ENCODE measurements at regions not wholly inside any gene's neighbourhood (a gene's known extent, or its start where the extent isn't known, plus 50 kb on each side); places are given as distances from the start of the nearest gene placed in this dataset.
A peak's percentile ranks its signal among the peaks of the same experiment; 100 is the strongest.
"Not testable (repeated sequence)": the region's sequence is repeated elsewhere in the genome, so short reads cannot be mapped to it uniquely, and the experiment has no call there.

DNA sequence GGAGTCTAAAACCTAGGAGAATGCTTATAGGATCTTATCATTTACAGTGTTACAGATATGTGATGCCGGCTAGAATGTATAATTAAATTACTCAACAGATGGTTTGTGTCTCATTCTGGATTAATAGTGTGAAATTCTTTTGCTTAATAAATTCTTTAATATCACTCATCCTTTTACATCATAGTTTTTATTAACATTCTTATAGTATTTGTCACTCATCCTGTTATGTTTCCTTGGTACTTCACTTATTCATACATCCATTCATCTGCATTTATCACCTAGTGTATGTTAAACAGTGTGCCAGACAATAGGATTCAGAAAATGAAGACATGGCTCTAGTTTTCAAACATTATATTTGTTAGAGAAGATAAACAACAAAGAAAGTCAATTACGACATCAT is 468.7 kb downstream of the FRK start:
- intact Hi-C loops (cut with DNase I): no loop called here
- DNase-seq (ENCODE audit: low spot score): no peak

DNA sequence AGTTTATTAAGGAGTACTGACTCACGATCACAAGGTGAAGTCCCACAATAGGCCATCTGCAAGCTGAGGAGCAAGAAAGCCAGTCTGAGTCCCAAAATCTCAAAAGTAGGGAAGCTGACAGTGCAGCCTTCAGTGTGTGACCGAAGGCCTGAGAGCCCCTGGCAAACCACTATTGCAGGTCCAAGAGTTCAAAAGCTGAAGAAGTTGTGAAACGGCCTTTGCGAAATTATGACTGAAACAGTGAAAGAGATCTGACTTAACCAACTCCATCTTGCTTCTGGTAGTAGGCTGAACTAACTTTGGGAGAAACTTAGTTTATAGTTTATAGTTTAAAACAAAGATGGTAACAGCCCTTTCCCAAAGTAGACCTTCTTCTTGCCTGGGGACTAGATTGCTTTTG is 471.6 kb downstream of the FRK start:
- intact Hi-C loops (cut with DNase I): loop anchor here in 1 of 2 donors (5.0 kb wide), 1 partner anchor 1308 kb away; no protein-coding TSS in a partner anchor
- not testable (repeated sequence) for DNase-seq (ENCODE audit: low spot score)

DNA sequence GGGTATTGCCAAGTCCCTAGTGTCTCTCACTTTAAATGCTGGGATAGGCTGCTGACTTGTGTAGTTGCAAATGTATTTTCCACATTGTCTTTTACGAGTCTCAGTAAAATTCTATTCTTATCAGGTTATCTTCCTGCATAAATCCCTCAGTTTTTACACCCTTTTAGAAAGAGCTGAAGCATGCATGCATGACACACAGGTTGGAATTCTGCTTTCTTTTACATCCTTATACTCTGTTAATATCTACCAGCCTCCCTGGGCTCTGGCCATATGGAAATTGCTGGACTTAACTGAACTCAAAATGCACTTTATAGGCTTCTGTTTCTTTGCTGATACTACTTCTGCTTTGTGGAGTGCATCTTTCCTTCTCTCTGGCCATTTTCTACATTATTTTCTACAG is 477.4 kb downstream of the FRK start:
- intact Hi-C loops (cut with DNase I): no loop called here
- no peak for DNase-seq (ENCODE audit: low spot score)

DNA sequence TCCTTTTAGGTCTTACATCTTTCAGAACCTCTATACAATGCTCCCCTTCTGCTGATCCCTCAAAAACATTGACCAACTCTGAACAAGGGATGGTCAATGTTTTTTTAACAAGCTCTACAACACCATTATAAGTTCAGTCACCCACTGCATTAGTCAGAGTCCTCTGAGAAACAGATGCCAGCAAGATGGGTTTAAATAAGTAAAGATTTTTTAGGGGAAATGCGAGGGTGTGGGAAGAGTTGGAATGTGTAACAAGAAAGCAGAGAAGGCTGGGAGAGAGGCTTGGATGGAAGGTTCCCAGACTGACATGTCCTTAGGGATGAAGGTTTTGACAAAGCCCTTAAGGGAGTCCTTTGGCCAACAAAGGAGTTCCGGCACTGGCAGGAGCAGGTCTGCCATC is 478.3 kb downstream of the FRK start:
- no peak for DNase-seq (ENCODE audit: low spot score)
- intact Hi-C loops (cut with DNase I): no loop called here

DNA sequence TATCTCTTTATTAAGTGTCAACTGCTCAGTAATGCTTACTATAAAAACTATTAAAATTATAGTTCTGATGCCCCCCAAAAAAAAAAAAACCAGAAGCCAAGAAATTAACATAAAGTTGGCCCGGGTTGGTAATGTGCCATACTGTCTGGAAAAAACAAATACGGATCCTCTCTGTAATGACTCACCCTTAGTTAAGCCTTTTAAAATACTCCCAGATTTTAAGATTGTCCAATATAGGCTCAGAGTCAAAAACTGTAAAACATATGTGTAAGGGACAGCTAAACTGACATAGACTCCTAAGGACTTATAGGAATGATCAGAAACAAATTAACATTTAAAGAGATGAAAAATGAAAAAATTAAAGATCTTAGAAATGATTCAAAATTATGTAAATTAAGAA is 481.1 kb downstream of the FRK start:
- intact Hi-C loops (cut with DNase I); DNase-seq (ENCODE audit: low spot score): not testable (repeated sequence)

DNA sequence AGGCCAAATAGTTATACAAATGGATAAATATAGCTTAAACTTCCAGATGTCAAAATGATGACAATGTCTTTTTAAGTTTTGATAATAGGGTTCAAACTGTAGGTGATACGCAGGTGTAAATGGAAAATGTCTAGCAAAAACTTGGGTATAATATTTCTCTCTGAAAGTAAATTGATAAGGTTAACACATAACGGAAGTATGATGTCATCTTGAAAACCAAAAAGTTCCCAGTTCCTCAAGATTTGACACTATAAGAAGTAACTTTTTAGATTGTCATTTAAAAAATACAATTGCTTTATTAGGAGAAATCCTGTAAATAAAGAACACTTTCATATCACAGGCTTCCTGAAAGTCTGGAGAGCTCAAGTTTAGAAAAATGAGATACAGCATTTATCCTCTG is 483.4 kb downstream of the FRK start:
- no peak for DNase-seq (ENCODE audit: low spot score)
- intact Hi-C loops (cut with DNase I): no loop called here

DNA sequence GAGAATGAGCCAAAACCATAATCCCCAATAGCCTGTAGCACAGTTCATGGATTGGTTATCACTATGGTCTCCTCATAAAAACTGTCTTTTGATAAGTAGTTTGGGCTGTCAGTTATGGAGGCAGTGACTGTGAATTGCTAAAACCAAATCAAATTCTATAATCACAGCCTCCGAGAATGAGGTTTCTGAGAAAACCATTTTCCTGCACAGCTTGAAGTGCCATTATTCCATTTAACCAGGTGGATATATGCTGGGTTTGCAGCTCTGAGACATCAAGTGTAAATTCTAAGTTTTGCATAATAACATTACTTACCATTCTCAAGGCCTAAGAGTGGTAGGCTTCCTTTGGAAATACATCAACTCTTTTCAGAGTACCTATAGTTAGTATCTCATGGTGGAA is 485.4 kb downstream of the FRK start:
- intact Hi-C loops (cut with DNase I): no loop called here
- DNase-seq (ENCODE audit: low spot score): no peak

DNA sequence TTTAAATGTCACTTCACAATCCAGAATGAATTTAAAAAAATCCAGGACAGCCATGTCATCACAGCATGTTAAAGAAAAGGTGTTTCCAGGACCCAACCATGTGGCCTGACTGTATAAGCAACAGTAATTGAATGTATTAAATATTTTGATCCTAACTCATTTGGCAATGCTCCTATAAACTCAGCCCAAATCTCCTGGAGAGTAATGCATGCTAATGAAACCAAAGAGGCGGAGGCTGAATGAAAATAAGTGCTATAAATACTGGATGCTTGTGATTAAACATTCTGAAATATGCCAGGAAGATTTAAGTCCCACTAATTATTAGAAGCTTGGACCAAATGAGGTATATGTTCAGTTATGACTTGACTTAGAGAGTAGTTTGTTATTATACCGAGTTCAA is 486.8 kb downstream of the FRK start:
- DNase-seq (ENCODE audit: low spot score): no peak
- intact Hi-C loops (cut with DNase I): no loop called here

DNA sequence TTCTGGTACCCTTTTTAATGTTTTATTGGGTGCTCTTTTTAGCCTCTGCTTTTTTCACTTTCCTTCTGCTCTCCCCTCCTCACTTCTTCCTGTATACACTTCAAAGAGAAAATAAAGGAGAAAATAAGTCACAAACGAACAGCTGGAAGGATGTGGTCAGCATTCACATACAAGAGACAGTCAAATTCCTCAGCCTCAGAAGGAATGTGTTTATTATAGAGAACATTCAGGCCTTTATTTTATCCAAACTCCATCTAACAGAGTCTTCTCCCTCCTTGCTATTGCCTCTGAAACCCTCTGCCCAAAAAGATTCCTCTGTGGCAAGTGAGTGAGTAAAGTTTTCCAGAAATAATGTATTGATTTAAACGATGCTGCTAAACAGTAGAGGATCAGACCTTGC is 490.4 kb downstream of the FRK start:
- intact Hi-C loops (cut with DNase I): no loop called here
- DNase-seq (ENCODE audit: low spot score): no peak

DNA sequence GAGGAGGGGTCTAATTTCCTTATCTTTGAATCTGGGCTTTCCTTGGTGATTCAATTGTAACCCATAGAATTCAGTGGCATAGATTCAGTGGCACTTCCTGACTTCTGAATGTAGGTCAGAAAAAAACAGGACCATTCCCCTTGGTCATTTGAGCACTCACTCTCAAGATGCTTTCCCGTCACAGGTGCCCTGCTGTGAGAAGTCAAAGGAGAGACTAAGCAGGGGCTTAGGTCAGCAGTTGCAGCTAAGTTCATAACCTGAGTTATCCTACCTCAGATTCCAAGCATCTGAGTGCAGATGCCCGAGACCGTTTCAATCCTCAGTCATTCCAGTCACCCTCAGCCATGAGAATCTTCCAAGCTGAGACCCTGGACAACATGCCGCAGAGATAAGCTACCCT is 506.6 kb downstream of the FRK start:
- intact Hi-C loops (cut with DNase I): no loop called here
- no peak for DNase-seq (ENCODE audit: low spot score)

DNA sequence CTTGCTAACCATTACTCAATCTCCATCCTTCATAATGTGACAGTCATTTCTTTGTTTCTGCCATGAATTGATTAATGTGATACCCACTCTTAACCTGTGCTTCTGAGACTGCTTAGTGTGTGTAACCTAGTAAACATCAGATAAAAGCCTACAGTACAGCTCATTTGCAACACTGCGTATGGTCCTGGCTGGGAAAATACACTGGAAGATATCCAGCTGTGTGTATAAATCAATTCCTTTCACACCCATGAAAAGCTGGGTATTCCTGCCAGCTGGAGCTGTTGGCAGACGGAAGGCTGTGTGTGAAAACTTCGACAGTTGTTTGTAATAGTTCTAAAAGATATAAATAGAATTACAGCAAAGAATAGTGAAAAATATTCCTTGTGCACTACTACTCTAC is 509.2 kb downstream of the FRK start:
- intact Hi-C loops (cut with DNase I): no loop called here
- no peak for DNase-seq (ENCODE audit: low spot score)

DNA sequence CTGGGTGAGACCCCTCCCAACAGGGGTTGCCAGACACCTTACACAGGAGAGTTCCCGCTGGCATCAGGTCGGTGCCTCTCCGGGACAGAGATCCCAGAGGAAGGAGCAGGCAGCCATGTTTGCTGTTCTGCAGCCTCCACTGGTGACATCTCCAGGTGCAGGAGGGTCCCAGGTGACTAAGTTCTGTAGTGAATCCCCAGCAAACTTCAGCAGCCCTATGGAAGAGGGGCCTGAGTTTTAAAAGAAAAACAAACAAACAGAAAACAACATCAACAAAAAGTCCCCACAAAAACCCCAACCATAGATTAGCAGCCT is 515.1 kb downstream of the FRK start:
- intact Hi-C loops (cut with DNase I): no loop called here

DNA sequence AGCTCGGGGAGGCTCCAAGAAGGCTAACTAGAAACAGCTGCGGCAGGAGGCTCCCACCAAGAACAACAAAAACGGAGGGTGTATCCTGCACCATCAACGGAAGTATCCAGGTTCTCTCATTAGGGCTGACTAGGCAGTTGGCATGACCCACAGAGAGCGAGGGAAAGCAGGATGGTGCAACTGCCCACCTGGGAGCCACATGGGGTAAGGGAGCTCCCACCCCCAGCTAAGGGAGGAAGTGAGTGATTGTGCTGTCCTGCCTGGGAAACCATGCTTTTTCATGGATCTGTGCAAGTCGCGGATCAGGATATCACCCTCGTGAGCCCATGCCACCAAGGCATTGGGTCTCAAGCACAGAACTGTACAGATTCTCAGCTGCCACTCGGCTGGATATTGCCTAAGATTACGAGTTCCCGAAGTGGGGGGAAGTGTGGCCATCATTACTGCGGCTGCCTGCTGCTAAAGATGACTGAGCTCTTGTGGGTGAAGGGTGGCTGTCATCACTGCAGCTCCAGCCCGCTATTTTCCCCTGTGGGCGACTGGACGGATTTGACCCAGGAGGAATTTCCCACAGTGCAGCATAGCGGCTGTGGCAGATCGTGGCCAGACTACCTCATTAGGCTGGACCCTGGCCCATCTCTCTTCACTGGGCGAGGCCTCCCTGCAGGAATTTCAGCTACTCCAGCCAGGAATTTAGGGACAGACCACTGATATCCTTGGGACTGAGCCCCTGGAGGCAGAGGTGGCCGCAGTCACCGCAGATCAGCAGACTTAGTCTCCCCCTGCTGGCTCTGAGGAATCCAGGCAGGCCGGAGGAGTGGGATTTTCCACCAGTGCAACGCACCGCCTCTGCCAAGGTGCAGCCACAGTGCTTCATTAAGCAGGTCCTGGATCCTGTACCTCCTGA is 515.7 kb downstream of the FRK start:
- no peak for DNase-seq (ENCODE audit: low spot score)
- intact Hi-C loops (cut with DNase I): no loop called here

More for the DNA sequence above, 515.1 kb downstream of the FRK start:
- DNase-seq (ENCODE audit: low spot score): peak; percentile 58

DNA sequence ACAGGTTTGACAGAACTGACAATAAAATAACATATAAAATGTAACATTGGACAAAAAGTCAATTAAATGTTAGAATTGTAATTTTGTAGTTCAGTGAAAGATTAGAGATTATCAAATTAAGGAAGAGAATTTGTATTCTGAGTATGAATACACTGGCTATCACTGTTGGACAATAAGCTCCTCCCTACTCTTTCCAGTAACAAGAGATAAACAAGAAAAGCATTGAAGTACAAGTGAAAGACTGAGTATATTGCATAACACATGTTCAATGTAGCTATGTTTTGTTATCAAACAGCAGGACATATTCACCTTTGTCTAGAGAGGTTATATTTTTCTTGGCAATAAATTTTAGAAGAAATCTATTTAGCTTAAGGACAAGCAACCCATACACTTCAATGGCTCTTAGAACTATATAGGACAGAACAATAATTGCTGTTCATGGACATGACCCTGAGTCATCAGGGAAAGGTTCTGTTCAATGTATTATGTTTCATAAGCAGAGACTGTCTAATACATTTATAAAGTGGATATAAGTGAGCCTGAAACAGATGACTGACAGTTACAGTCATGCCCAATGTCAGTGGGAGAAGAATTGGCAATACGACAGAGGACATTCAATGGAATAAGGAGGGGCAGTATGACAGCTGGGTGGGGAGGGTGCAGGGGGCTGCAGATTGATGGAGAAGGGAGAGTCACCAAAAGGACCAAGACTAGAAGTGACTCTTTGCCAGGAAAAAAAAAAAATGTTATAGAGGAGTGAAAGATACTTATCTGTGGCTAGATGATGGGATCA is 520.4 kb downstream of the FRK start:
- no peak for DNase-seq (ENCODE audit: low spot score)
- intact Hi-C loops (cut with DNase I): no loop called here

DNA sequence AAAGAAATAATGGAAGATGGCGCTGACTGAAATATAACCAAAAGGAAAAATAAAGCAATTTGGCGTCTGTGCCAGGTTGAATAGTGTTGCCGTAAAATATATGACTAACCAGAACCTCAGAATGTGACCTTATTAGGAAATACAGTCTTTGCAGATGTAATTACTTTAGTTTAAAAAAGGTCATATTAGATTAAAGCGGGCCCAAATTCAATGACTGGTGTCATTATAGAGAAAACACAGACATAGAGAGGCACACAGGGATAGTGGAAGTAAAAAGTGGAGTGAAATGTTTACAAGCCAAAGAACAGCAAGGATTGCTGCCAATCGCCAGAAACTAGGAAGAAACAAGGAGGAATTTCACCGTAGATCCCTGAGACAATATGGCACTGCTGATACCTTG is 521.2 kb downstream of the FRK start:
- no peak for DNase-seq (ENCODE audit: low spot score)
- intact Hi-C loops (cut with DNase I): no loop called here

DNA sequence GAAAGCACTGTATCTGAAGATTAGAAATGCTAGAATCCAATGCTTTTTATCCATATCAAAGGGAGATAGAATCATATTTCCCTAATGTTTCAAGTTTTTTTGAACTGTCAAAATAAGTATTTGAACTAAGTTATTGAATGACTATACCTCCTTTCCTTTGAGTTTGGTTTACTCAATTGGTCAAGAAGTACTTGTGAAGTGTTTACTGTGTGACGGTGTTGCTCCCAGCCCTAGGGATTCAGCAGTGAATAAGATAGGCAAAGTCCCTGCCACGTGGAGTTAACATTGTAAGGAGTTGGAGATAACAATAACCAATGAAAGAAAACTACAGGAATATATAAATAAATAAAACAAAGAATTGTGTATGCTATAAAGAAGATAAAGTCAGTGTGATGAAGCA is 535.9 kb downstream of the FRK start:
- no peak for DNase-seq (ENCODE audit: low spot score)
- intact Hi-C loops (cut with DNase I): no loop called here

DNA sequence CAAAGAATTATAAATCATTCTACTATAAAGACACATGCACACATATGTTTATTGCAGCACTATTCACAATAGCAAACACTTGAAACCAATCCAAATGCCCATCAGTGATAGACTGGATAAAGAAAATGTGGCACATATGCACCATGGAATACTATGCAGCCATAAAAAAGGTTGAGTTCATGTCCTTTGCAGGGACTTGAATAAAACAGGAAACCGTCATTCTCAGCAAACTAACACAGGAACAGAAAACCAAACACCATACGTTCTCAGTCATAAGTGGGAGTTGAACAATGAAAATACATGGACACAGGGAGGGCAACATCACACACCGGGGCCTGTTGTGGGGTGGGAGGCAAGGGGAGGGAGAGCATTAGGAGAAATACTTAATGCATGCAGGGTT is 538.9 kb downstream of the FRK start:
- DNase-seq (ENCODE audit: low spot score); intact Hi-C loops (cut with DNase I): not testable (repeated sequence)

DNA sequence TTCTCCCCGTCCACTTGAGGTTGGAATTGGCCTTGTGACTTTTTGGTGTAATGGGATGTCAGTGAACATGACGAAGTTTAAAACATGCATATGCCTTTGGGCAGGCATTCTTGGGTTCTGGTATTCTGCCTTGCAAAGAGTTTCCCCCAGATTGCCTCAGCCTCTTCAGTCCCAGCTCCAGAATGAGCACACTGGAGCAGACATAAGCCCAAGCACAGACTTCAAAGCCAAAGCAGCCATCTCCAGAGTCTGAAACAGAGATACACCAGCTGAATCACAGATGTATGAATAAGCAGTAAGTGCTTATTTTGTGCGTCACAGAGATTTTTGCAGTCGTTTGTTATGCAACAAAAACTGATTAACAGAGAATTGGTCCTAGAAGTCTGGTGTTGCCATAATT is 546.0 kb downstream of the FRK start:
- intact Hi-C loops (cut with DNase I): no loop called here
- DNase-seq (ENCODE audit: low spot score): no peak

DNA sequence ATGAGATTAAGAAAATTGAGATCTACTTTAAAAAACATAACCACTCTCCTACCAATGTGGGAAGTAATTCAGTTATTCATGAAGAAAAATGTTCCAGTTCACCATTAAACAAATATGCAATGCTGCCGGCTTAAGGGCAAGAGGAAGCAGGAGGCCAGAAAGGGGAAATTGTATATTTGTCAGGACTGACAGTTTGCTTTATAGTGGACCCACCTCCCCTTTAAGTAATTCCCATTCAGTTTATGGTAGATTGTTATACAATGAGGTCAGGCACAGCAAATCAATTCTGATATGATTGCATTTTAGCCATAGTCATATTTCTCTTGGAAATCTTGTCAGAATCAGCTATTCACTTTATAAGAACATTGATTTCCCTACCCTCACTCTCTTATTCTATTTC is 547.8 kb downstream of the FRK start:
- no peak for DNase-seq (ENCODE audit: low spot score)
- intact Hi-C loops (cut with DNase I): no loop called here

DNA sequence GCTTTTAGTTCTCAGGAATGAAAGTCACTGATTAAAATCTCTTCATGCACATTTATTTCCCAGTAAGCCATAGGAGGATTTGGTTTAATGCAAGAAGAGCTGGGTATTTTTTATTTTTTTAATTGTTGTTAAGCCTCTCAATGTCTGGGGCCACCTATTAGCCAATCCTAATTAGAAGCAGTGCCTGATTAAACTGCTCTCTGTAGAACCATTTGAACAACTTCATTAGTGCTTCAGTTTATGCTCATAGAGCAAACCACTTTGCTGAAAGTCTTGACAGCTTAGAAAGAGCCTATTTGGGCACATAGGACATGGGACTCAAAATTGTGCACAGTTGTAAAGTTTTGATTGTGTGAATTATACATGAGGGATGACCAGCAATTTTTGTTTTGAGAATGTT is 548.9 kb downstream of the FRK start:
- intact Hi-C loops (cut with DNase I): no loop called here
- no peak for DNase-seq (ENCODE audit: low spot score)

DNA sequence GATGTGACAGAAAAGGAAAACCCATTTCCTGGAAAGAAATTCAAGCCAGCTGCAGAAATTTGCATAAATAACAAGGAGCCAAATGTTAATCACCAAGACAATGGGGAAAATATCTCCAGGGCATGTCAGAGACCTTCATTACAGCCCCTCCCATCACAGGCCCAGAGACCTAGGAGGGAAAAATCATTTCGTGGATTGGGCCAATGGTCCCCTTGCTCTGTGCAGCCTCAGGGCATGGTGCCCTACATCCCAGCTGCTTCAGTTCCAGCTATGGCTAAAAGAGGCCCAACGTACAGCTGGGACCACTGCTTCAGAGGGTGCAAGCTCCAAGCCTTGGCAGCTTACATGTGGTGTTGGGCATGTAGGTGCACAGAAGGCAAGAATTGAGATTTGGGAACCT is 558.3 kb downstream of the FRK start:
- DNase-seq (ENCODE audit: low spot score); intact Hi-C loops (cut with DNase I): not testable (repeated sequence)

Measured in posterior vena cava (tissue), 2 donors.